ENCODE measurements at regions not wholly inside any gene's neighbourhood (a gene's known extent, or its start where the extent isn't known, plus 50 kb on each side); places are given as distances from the start of the nearest gene placed in this dataset.
A peak's percentile ranks its signal among the peaks of the same experiment; 100 is the strongest.

- FAIRE-seq = no peak
Observed at GRCh38 chr13:57784633-57785032, 153.1 kb downstream of the PCDH17 start.

GRCh38 chr13:57787058-57787791 is 155.7 kb downstream of the PCDH17 start:
- peak; percentile 31 for DNase-seq (ENCODE audit: insufficient read length, low spot score)
- no peak for TF ChIP-seq CTCF (IDR thresholded peaks at IDR 0.05; ENCODE audit: insufficient read depth, missing control alignments)
- FAIRE-seq = no peak

More at GRCh38 chr13:57784633-57785032, 153.1 kb downstream of the PCDH17 start:
- DNase-seq (ENCODE audit: insufficient read length, low spot score) = no peak
- no peak for TF ChIP-seq CTCF (IDR thresholded peaks at IDR 0.05; ENCODE audit: insufficient read depth, missing control alignments)

GRCh38 chr13:57799624-57800023 is 168.1 kb downstream of the PCDH17 start:
- DNase-seq (ENCODE audit: insufficient read length, low spot score) = no peak
- FAIRE-seq = no peak
- TF ChIP-seq CTCF (IDR thresholded peaks at IDR 0.05; ENCODE audit: insufficient read depth, missing control alignments) = no peak

GRCh38 chr13:57813651-57814050 is 182.1 kb downstream of the PCDH17 start:
- DNase-seq (ENCODE audit: insufficient read length, low spot score) (peak; percentile 14), FAIRE-seq (peak; percentile 98)
- no peak for TF ChIP-seq CTCF (IDR thresholded peaks at IDR 0.05; ENCODE audit: insufficient read depth, missing control alignments)

GRCh38 chr13:57815600-57815999 is 184.1 kb downstream of the PCDH17 start:
- FAIRE-seq (no peak), DNase-seq (ENCODE audit: insufficient read length, low spot score) (no peak)
- TF ChIP-seq CTCF (IDR thresholded peaks at IDR 0.05; ENCODE audit: insufficient read depth, missing control alignments) = no peak

GRCh38 chr13:57820924-57821323 is 189.4 kb downstream of the PCDH17 start:
- no peak for DNase-seq (ENCODE audit: insufficient read length, low spot score)
- TF ChIP-seq CTCF (IDR thresholded peaks at IDR 0.05; ENCODE audit: insufficient read depth, missing control alignments) = no peak
- FAIRE-seq = no peak

- DNase-seq (ENCODE audit: insufficient read length, low spot score) (no peak), FAIRE-seq (no peak)
- TF ChIP-seq CTCF (IDR thresholded peaks at IDR 0.05; ENCODE audit: insufficient read depth, missing control alignments) = no peak
Observed at GRCh38 chr13:57823704-57824103, 192.2 kb downstream of the PCDH17 start.
